ENCODE measurements at regions not wholly inside any gene's neighbourhood (a gene's known extent, or its start where the extent isn't known, plus 50 kb on each side); places are given as distances from the start of the nearest gene placed in this dataset.

DNA sequence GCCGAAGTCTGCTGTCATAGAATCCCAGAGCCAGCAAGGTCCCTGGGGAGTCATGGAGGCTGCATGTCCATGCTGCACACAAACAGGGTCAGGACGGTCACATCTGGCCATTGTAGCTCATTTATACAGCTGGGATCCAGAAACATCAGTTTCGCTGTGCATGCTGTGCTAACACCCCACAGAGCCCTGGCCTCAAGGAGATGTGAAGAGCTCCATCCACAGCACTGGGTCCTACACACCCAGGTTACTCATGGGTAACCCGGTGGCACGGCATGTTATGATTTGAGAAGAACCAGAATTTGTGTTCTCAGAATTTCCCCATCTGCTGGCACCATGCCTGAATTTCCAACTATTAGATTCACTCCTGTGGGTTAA lies 146.3 kb upstream of the ARHGAP20 start:
- Histone ChIP-seq H3F3A (ENCODE audit: insufficient read depth, low read length) (no peaks in the 10 kb centered on the region), H3K4me1 (ENCODE audit: low read length) (no peaks in the 10 kb centered on the region), H3K9ac (ENCODE audit: low read length) (no peak overlapping the region), H3K27ac (ENCODE audit: low read length) (no peak overlapping the region), H3K4me2 (ENCODE audit: low read depth, low read length) (no peak overlapping the region), H2AFZ (ENCODE audit: low read length) (no peak overlapping the region), H3K9me3 (replicated peaks; ENCODE audit: insufficient read depth, low read length) (no peaks in the 10 kb centered on the region), H3K4me3 (ENCODE audit: low read length) (no peak overlapping the region), H3K36me3 (replicated peaks; ENCODE audit: insufficient read depth, low read length) (no peaks in the 10 kb centered on the region), H3K27me3 (replicated peaks; ENCODE audit: insufficient read depth, low read length) (no peaks in the 10 kb centered on the region), H4K20me1 (ENCODE audit: insufficient read depth, low read length) (no peaks in the 10 kb centered on the region), H3K9me2 (replicated peaks; ENCODE audit: insufficient read depth, low read length) (no peaks in the 10 kb centered on the region), H3K79me2 (ENCODE audit: low read length) (no peaks in the 10 kb centered on the region)
- no peak for TF ChIP-seq EZH2phosphoT487 (IDR thresholded peaks at IDR 0.05; ENCODE audit: low read length)
- no peak for DNase-seq

DNA sequence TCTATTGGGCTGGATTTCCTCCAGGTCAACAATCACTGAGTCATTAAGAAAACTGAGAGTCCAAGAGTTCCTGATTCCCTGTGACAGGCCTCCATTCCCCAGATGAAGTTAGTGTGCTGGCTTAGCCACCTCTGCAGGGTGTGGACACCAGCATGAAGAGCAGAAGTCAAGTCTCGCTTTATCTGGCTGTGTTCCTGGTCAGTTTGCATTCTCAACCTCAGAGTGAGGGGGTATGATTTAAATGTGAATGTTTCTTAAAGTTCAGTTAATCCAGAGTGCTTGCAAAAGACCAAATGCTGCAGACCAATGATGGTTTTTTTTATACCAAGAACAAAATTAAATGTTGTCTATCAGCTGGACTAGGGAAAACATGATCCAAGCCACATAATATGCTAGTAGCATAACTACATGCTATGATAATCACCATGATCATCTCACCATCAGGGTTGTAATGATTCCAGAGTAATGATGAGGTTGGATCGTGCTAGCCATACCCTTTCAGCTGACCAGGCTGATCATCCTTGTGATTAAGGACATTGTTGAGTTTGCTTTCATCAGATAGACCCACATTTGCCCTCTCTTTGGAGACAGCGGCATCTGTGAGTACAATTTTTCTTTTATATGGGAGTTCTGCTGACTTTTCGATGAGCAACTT lies 145.8 kb upstream of the ARHGAP20 start:
- Histone ChIP-seq H3K9me2 (replicated peaks; ENCODE audit: insufficient read depth, low read length) (no peaks in the 10 kb centered on the region), H3K27ac (ENCODE audit: low read length) (no peak overlapping the region), H3K4me2 (ENCODE audit: low read depth, low read length) (no peak overlapping the region), H3K9me3 (replicated peaks; ENCODE audit: insufficient read depth, low read length) (no peaks in the 10 kb centered on the region), H3K4me3 (ENCODE audit: low read length) (no peak overlapping the region), H3K36me3 (replicated peaks; ENCODE audit: insufficient read depth, low read length) (no peaks in the 10 kb centered on the region), H3K27me3 (replicated peaks; ENCODE audit: insufficient read depth, low read length) (no peaks in the 10 kb centered on the region), H3K9ac (ENCODE audit: low read length) (no peak overlapping the region), H2AFZ (ENCODE audit: low read length) (no peak overlapping the region), H3K4me1 (ENCODE audit: low read length) (no peaks in the 10 kb centered on the region), H3K79me2 (ENCODE audit: low read length) (no peaks in the 10 kb centered on the region), H3F3A (ENCODE audit: insufficient read depth, low read length) (no peaks in the 10 kb centered on the region), H4K20me1 (ENCODE audit: insufficient read depth, low read length) (no peaks in the 10 kb centered on the region)
- TF ChIP-seq EZH2phosphoT487 (IDR thresholded peaks at IDR 0.05; ENCODE audit: low read length) (no peak), EZH2 (optimal IDR thresholded peaks at IDR 0.05; ENCODE audit: low read depth, low read length) (no peak)
- TF ChIP-seq, protein P1, sequence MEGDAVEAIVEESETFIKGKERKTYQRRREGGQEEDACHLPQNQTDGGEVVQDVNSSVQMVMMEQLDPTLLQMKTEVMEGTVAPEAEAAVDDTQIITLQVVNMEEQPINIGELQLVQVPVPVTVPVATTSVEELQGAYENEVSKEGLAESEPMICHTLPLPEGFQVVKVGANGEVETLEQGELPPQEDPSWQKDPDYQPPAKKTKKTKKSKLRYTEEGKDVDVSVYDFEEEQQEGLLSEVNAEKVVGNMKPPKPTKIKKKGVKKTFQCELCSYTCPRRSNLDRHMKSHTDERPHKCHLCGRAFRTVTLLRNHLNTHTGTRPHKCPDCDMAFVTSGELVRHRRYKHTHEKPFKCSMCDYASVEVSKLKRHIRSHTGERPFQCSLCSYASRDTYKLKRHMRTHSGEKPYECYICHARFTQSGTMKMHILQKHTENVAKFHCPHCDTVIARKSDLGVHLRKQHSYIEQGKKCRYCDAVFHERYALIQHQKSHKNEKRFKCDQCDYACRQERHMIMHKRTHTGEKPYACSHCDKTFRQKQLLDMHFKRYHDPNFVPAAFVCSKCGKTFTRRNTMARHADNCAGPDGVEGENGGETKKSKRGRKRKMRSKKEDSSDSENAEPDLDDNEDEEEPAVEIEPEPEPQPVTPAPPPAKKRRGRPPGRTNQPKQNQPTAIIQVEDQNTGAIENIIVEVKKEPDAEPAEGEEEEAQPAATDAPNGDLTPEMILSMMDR (IDR thresholded peaks at IDR 0.05; ENCODE audit: low read length): no peak
- no peak for DNase-seq

DNA sequence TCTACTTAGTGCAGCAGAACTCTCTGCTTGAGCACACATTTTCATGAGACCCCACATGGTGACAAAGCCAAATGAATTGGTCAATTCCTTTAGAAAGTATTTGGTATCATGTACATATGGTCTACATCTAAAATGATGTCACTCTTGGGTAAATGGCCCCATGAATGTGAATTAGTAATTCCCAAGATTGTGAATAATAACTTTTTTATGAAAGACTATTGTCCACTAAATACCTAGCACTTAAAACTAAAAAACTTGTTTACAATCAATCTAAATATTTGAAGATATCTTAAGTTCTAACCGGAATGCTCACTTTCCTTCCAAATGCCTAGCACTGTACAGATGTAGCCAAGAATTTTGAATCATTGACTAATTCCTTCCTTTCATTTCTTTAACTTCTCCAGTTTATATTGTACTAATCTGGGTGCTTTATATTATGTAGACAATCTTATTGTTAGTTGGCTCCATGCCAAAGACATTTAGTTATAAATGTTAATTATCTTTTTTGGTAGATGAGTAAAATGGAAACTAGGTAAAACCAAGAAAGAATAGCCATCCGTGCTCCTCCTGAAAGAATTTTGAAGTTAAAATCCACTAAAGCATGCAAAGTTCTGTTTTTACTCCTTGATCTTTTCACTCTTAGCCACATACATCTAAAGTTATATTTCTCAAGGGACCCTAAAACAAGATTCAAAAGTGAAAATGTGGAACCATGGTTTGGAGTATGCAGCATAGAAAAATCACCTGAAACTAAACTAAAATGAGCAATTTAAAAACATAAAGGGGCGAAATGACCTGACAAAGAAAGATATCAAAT lies 145.0 kb upstream of the ARHGAP20 start:
- no peak for TF ChIP-seq EZH2 (optimal IDR thresholded peaks at IDR 0.05; ENCODE audit: low read depth, low read length)
- TF ChIP-seq, protein P1 (IDR thresholded peaks at IDR 0.05; ENCODE audit: low read length): no peak
- no peaks in the 10 kb centered on the region for H3K9me3 ChIP-seq (replicated peaks; ENCODE audit: insufficient read depth, low read length)
- no peaks in the 10 kb centered on the region for H3K4me1 ChIP-seq (ENCODE audit: low read length)
- no peaks in the 10 kb centered on the region for H3K27me3 ChIP-seq (replicated peaks; ENCODE audit: insufficient read depth, low read length)
- H3K4me2 ChIP-seq (ENCODE audit: low read depth, low read length): no peak overlapping the region
- no peaks in the 10 kb centered on the region for H3K36me3 ChIP-seq (replicated peaks; ENCODE audit: insufficient read depth, low read length)
- no peak overlapping the region for H3K4me3 ChIP-seq (ENCODE audit: low read length)
- no peaks in the 10 kb centered on the region for H3K79me2 ChIP-seq (ENCODE audit: low read length)
- H3K9me2 ChIP-seq (replicated peaks; ENCODE audit: insufficient read depth, low read length): no peaks in the 10 kb centered on the region
- H3K27ac ChIP-seq (ENCODE audit: low read length): no peak overlapping the region
- no peak for DNase-seq
- H4K20me1 ChIP-seq (ENCODE audit: insufficient read depth, low read length): no peaks in the 10 kb centered on the region
- no peak overlapping the region for H3K9ac ChIP-seq (ENCODE audit: low read length)
- H3F3A ChIP-seq (ENCODE audit: insufficient read depth, low read length): no peaks in the 10 kb centered on the region
- H2AFZ ChIP-seq (ENCODE audit: low read length): no peak overlapping the region

DNA sequence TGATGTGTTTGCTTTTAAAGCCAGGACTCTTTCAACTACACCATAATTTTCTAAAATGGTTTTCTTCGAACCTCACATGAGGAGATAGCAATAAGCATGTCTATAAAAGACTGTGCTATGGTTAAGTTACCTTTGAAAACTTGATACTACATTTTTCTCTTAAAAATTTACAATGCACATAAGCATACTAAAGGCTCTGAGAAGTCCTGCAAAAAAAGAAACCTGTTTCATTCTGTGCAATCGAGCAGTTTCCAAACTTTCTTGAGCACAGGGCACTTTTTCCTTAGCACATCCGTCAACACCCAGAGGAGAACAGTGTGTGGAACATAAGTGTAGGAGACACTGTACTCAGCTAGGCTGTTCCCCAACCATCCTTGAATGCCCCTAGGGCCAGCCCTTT lies 144.1 kb upstream of the ARHGAP20 start:
- H3K4me2 ChIP-seq (ENCODE audit: low read depth, low read length): no peak overlapping the region
- H3K27ac ChIP-seq (ENCODE audit: low read length): no peak overlapping the region
- no peaks in the 10 kb centered on the region for H3K36me3 ChIP-seq (replicated peaks; ENCODE audit: insufficient read depth, low read length)
- no peak for DNase-seq
- no peak overlapping the region for H3K4me3 ChIP-seq (ENCODE audit: low read length)
- TF ChIP-seq EZH2phosphoT487 (IDR thresholded peaks at IDR 0.05; ENCODE audit: low read length) (no peak), EZH2 (optimal IDR thresholded peaks at IDR 0.05; ENCODE audit: low read depth, low read length) (no peak)
- TF ChIP-seq, protein P1 (IDR thresholded peaks at IDR 0.05; ENCODE audit: low read length): no peak
- no peaks in the 10 kb centered on the region for H3K9me3 ChIP-seq (replicated peaks; ENCODE audit: insufficient read depth, low read length)
- H2AFZ ChIP-seq (ENCODE audit: low read length): no peak overlapping the region
- H3K9ac ChIP-seq (ENCODE audit: low read length): no peak overlapping the region
- no peaks in the 10 kb centered on the region for H3F3A ChIP-seq (ENCODE audit: insufficient read depth, low read length)
- no peaks in the 10 kb centered on the region for H3K9me2 ChIP-seq (replicated peaks; ENCODE audit: insufficient read depth, low read length)
- H3K4me1 ChIP-seq (ENCODE audit: low read length): no peaks in the 10 kb centered on the region
- H4K20me1 ChIP-seq (ENCODE audit: insufficient read depth, low read length): no peaks in the 10 kb centered on the region
- H3K79me2 ChIP-seq (ENCODE audit: low read length): no peaks in the 10 kb centered on the region
- no peaks in the 10 kb centered on the region for H3K27me3 ChIP-seq (replicated peaks; ENCODE audit: insufficient read depth, low read length)

Data from MM.1S (cell line).